Skin of body (tissue), 1 donor: ENCODE measurements at regions not wholly inside any gene's neighbourhood (a gene's known extent, or its start where the extent isn't known, plus 50 kb on each side); places are given as distances from the start of the nearest gene placed in this dataset.
"Not testable (repeated sequence)": the region's sequence is repeated elsewhere in the genome, so short reads cannot be mapped to it uniquely, and the experiment has no call there.

Source experiments
- DNase-seq: peaks from one replicate; lab custom pipeline; 2025; lab: John Stamatoyannopoulos, UW

DNA sequence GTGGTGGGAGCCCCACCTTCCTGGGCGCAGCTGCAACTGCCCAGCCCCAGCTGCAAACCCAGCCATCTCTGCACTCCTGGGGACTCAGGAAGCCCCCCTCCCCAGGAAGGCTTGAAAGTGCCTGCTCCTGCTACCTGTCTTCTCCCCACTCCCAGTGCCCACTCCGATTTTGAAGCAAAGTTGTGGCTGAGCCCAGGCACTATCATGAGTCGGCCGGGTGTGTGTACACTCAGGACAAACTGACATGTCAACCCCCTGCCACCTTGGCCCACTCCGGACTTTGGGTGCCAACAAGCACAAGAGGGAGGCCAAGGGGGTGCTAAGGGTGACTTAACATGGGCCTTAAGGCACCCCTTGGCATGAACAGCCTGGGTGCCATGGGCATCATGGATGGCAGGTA is 325.5 kb upstream of the PTGER4 start:
- DNase-seq: no peak

DNA sequence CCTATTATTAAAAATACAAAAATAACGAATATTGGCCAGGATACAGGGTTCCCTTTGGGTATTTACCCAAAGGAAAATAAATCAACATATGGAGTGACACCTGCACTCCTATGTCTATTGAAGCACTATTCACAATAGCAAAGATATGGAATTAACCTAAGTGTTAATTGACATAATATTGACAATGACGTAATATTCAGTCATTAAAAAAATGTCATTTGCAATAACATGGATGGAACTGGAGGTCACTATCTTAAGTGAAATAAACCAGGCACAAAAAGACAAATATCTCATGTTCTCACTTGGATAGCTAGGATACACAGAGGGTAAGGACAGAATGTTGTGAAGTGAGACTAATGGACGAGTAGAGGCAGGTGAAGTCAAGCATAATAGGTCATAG is 326.3 kb upstream of the PTGER4 start:
- no peak for DNase-seq

DNA sequence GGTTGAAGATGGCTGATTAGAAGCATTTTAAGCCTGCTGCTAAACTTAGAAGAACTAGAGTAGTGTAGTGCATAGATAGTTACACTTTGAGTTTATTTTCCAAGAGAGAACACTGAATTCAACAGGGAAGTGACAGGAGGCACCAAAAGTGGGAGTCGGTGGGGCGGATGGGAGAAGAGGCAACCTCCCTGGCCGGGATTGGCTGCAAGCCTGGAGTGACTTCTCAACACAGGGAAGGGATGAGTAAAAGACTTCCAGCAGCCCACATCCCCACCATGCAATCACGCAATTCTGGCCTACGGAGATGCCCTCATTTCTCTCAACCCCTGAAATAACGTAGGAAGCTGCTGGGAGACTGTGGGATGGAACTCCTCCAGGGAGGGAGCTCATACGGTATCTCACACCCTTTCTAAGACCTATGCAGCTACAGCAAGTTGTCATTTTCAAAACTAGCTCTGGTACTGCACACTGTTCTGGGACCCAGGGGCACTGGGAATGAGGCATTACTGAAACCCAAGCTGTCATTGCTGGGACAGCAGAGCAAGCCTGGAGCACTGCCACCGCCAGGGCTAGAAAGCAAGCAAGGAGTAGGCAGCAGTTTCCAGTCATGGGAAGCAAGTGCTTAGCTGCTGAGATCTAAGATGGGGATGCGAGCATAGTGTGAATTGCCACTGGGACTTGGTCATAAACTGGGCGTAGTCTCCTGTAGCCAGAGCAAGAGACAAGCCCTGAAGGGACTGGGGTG is 331.6 kb upstream of the PTGER4 start:
- DNase-seq: no peak

DNA sequence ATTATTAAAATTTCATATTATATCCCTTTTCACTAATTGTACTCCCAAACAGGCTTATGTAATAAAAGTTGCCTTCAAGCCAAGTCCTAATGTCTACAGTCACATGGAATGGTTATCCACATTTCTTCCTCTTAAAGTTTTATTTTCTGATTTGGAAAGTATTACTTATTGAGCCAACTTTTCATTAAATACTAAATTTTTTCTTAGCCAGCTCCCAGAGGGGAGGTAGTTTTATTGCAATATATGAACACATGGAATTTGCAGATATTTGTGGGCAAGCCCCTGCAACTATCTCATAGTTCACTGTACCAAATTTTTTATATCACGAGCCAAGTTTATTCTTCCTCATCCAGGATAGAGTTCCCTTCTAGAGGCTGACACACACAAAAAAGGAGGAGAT is 332.8 kb upstream of the PTGER4 start:
- peak; percentile 60 for DNase-seq

DNA sequence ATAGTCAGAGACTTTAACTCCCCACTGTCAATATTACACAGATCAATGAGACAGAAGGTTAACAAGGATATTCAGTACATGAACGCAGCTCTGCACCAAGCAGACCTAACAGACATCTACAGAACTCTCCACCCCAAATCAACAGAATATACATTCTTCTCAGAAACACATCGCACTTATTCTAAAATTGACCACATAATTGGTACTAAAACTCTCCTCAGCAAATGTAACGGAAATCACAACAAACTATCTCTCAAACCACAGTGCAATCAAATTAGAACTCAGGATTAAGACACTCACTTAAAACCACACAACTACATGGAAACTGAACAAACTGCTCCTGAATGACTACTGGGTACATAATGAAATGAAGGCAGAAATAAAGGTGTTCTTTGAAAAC is 341.3 kb upstream of the PTGER4 start:
- DNase-seq: not testable (repeated sequence)

DNA sequence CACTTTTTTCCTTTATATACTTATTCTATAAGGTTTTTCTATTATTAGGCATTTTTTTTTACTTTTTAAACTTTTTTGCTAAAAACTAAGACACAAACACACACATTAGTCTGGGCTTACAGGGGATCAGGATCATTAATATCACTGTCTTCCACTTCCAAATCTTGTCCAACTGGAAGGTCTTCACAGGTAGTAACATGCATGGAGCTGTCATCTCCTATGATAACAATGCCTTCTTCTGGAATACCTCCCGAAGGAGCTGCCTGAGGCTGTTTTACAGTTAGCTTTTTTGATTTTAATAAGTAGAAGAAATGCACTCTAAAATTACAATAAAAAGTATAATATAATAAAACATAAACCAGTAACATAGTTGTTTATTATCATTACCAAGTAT is 345.5 kb upstream of the PTGER4 start:
- no peak for DNase-seq

DNA sequence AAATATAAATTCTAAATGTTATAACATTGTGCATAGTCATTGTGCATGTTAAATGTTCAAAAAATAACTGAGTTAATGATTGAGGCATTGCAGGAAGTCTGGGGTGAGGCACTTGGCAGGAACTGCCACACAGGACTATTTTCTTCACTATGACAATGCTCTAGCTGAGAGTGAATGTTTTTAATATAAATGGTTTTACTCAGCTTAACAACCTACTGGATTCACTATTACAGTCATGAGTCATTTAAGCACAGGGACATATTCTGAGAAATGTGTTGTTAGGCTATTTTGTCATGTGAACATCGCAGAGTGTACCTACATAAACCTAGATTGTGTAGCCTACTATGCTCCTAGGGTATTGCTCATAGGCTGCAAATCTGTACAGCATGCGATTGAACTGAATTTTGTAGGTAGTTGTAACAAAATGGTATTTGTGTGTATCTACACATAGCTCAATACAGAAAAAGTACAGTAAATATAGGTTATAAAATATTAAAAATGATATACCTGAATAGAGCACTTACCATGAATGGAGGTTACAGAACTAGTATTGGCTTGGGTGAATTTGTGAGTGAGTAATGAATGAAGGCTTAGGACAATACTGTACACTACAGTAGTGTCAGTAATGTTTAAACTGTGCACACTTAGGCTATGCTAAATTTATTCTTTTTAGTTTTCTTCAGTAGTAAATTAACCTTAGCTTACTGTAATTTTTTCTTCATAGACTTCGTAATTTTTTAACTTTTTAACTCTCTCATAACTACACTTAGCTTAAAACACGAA is 346.1 kb upstream of the PTGER4 start:
- DNase-seq: no peak

DNA sequence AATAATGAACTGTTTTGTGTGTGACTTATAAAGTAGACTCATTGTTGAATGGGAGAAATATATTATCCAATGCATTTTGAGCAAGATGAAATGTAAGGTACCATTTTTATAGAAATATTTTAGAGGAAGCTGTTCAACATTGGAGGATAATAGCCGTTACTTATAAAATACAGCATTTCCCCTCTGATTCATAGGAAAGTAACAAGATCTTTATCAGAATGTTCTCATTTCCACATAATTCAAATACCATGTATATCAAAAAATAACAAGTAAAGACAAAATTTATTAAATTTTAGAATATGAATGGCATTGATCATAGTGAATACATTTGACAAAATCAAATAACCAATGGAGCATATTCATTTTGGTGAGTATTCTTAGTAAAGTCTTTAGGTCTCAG is 346.7 kb upstream of the PTGER4 start:
- no peak for DNase-seq

DNA sequence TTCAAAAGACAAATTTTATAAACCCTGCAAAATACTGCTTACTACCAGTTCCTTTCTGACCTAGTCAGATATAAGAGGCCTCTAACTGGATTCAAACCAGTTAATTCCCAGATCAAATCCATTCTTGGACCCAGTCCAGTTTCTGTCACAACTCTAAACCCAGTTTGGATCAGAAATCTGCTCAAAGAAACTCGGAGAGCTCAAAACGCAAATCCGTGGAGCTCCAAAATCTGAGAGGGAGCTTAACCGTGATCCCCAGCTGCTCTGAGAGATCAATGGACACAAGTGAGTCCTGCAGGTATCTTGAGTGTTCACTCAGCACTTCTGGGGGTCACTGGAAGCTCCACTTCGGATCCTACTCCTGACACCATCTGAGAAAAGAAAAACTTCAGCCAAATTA is 348.1 kb upstream of the PTGER4 start:
- no peak for DNase-seq

DNA sequence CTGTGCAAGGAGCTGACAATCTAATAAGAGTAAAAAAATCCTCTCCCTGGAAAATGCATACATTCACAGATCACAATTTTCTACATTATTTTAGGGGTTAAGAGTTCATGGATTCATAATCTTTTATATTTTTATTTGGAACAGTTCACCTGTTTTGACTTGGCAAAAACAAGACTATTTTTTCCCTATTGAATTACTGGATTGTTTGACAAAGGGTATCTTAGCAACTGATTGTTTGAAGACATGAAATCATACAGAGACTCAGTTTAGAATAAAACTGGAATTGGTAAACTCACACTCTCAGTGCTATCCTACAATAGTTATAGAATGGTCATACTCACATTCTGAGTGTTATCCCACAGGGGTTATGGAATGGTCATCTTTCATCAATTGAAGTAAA is 358.2 kb upstream of the PTGER4 start:
- DNase-seq: no peak

DNA sequence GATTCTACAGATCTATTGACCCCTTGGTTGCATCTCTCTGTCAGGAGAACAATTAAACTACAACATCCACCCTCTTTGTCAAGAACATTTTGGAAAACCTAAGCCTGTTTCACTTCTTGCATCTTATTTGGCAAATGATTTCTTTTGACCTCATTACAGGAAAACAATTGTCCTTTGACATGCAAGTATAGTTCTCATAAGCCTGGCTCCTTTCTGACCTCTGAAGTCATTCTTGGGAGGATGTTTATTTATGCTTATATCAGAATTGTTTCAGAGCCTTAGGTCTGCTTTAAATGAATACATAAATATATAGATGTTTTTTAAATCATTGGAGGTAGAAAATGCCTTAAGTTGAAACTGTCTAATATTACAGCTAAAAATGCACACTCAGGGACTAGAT is 361.3 kb upstream of the PTGER4 start:
- DNase-seq: no peak

DNA sequence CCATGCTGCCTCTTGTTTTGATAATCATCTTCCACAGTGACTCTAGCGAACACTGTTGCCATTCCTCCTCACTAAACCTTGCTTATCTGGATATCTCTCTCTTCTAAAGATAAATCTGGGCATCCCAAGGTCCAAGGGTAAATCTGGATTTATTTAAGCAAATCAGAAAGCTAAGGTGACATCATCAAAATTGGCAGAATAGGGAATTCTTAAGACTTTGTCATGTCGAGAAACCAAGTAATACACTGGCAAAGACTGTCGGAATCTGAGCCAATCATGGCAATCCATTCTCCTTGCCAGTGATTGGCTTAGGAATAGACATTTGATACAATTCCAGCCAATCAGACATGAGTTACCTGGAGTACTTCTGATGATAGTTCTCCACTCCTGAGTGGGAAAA is 362.7 kb upstream of the PTGER4 start:
- no peak for DNase-seq

DNA sequence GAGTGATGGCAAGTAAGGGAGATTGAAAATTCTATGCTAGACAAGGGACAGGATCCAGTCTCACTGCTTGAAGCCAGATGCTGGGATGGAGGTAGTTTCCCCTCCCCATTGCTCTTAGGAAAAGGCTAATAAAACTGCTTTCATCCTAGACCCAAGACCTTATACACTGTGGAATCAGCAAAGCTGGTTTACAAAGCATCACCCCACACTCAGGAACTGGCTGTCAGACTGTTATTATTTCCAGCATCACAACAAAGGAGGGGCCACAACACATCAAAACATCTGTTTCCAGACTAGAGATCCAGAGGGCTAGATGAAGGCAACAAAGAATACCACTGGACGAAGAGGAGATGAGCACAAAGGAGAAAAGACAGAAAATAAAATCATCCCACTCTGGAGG is 364.6 kb upstream of the PTGER4 start:
- no peak for DNase-seq

DNA sequence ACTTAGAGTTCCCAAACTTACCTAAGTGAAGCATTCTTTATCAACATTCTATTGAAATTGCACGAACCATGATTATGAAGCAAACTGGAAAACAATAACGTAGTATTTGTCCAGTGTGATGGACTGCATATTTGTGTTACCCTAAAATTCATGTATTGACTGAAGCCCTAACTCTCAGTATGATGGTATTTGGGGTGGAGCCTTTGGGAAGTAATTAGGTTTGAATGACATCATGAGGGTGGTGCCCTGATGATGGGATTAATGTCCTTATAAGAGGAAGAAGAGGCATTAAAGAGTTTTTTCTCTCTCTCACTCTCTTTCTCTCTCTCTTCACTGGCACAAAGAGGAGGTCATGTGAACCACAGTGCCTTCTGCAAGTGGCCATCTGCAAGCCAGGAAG is 365.4 kb upstream of the PTGER4 start:
- no peak for DNase-seq

DNA sequence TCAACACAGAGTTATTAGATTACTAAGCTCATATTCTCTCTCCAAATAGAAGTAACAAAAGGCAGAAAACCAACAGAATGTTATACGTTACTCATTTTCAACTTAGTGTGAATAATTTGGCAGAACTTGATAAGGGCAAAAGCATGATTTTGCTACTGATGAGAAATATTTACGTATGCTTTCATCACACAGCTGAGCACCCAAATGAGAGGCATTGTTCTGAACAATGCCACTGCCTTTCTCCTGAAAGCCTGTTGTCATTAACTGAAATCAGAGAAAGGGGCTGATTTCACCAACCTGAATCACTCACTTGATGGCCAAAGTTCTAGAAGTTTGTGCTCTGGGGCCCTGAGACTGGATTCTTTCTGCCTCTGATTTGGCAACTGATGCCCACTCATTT is 367.5 kb upstream of the PTGER4 start:
- DNase-seq: no peak

DNA sequence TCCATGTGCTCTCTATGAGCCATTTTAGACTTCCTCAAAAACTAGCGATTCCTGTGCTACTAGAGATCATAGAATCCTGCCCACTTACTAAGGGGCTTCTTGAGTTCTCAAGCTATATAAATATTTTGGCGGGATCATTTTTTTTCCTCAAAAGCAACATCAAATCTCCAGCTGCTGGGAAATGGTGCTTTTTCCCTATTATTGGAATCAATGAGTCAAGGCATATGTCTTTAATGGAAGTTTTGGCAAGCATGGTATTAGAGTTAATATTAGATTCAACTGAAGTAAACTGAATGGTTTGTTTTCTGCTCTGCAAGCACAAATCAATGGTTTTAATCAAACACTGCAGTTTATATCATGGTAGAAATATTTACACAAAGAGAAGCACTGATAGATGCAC is 369.9 kb upstream of the PTGER4 start:
- DNase-seq: peak; percentile 77

DNA sequence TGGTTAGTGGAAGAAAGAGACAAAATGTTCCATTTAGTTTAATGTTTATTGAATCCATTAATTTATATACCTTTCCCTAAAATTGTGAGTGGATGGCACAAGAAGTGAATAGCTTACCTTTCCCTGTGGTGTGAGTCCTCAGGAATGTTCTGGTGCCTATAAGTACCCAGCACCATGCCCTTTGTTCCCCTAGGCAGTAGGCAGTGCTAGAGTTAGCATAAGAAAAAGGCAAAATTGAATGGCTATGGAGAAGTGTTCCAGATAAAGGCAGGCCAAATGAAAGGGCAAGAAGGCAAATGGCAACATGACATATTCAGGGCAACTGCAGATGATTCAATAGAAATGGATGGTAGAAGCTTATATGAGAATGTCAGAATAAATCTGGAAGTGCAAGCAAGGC is 370.8 kb upstream of the PTGER4 start:
- DNase-seq: no peak

DNA sequence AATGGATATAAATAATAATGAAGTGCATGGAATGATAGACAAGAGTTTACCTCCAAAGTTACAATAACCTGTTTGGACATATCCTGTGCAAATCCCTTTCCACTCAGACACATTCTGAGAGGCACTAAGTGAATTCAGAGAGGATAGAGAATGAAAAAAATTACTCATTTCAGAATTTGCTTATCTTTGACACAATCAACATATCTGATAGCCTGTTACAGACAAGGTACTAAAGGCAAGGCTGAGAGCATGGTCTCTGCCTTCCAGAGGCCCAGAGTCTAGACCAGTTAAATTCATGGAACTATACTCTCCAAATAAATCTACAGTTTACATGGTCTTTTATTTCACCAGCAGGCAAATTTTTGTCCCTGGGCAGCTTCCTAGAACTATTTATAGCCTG is 371.8 kb upstream of the PTGER4 start:
- no peak for DNase-seq

DNA sequence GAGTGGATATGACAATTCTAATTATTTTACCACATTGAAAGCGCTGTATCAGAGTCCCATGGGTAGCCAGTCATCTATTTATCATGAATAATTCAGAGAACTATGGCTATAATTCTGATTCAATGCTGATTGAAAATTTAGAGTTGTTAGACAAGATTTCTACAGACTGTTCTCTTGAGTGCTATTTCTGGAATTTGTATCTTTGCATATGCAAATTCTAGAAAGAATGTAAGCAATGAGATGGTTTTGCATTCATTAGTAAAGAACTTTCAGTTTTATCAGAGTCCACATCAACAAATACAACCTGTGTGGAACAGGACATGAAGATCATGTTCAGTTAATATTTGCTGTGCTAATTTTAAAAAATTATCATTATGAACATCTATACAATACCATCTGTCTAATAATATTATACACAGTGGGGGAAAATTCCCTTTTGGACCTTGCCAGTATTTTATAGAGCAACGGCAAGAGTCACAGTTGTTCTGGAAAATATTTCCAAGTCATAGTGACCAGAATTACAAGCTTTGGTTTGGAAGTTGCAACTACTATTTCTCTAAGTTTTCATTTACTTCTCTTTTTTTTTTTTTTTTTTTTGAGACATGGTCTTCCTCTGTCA is 372.7 kb upstream of the PTGER4 start:
- no peak for DNase-seq

DNA sequence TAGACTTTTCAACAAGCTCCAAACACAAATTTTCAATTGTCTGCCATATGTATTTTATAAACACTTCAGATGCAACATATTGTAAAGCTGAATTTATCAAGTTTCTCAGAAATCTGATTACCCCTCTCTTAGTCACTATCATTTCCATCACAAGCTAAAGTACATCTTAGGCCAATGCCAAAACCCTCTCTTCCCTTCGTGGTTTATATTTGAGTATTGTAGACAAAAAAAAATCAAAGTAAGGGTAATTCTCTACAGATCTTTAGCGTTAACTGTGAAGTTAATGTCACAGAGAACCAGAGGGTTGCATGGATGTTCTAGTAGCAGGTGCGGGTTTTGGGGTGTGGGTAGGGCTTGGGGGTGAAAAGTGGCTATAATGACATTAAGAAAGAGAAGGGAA is 387.7 kb upstream of the PTGER4 start:
- no peak for DNase-seq

DNA sequence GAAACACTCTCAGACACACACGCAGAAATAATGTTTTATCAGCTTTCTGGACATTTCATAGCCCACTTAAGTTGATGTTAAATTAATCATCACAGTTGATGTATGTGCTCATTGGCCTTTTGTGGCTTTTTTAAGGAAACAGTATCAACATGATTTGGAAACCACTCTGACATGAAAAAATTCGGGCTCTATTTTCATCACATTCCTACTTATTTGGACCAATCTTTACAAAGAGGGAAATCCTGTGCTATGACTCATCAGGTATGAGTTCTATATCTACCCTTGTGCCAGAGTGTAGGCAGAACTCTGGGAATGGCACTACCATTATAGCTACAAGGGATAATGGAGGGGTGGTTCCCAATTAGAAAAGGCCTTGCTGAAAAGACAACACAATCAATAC is 388.4 kb upstream of the PTGER4 start:
- DNase-seq: no peak

DNA sequence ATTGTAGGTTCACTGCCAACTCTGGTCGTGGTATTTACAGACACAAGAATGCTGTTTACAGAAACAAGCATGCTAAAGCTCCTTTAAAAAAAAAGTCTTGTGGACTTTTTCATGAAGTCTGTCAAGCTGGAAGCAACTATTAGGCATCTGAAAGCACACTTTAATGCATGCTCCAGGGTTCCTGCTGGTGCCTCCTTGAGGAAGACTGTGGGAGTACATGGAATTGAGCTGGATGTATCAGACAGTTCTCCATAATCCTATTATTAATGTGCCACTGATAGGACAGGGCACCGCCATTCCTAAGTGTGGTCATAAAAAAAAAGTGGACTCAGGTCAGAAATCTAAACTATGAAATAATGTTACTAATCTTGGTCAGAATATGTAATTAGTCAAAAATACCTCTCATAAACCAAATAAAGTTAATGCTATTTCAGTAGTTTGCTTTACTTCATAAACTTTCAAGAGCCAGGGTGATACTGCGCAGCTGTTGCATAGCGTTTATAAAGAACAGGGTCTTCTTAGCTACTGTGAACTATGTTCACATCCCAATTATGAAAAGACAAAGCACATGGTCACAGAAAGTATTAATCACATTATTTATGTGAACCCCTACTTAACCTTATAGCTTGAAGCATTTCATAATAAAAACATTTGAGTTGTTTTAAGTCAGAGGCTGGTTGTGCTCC is 390.8 kb upstream of the PTGER4 start:
- DNase-seq: no peak
